SK-N-SH treated with all-trans-retinoic acid at 6 μM for 48 hours (cell line): ENCODE measurements at regions not wholly inside any gene's neighbourhood (a gene's known extent, or its start where the extent isn't known, plus 50 kb on each side); places are given as distances from the start of the nearest gene placed in this dataset.

Experiments
- BACH2 ChIP-seq: fragments of 250-450 bp; sonication (Bioruptor Pico); IDR thresholded peaks from 2 replicates; pipeline ENCODE4 v1.9.0; 2021; ENCODE audit warnings: mild to moderate bottlenecking, borderline replicate concordance
- GLIS3 ChIP-seq: fragments of 250-450 bp; sonication (Bioruptor Pico); IDR thresholded peaks from 2 replicates; pipeline ENCODE4 v1.5.0; 2020; ENCODE audit warnings: mild to moderate bottlenecking, moderate library complexity
- PATZ1 ChIP-seq: fragments of 250-450 bp; sonication (Bioruptor Pico); IDR thresholded peaks from 2 replicates; pipeline ENCODE4 v1.8.0; 2020; ENCODE audit warnings: mild to moderate bottlenecking, moderate library complexity, borderline replicate concordance
- PPARA ChIP-seq: fragments of 250-450 bp; sonication (Bioruptor Pico); IDR thresholded peaks from 2 replicates; pipeline ENCODE4 v1.5.0; 2020; ENCODE audit warnings: mild to moderate bottlenecking, borderline replicate concordance
- RARB ChIP-seq: fragments of 250-450 bp; sonication (Bioruptor Pico); IDR thresholded peaks from 2 replicates; pipeline ENCODE4 v1.8.0; 2021; ENCODE audit warnings: mild to moderate bottlenecking, moderate library complexity
- SNAI2 ChIP-seq: fragments of 250-450 bp; sonication (Bioruptor Pico); IDR thresholded peaks from 2 replicates; pipeline ENCODE4 v1.5.0; 2020; ENCODE audit warnings: mild to moderate bottlenecking, moderate library complexity
- TOX ChIP-seq: fragments of 250-450 bp; sonication (Bioruptor Pico); IDR thresholded peaks from 2 replicates; pipeline ENCODE4 v1.8.0; 2021; ENCODE audit warnings: mild to moderate bottlenecking, moderate library complexity, borderline replicate concordance
- ZC3H10 ChIP-seq: fragments of 250-450 bp; sonication (Bioruptor Pico); IDR thresholded peaks from 2 replicates; pipeline ENCODE4 v1.5.1; 2021; ENCODE audit warnings: mild to moderate bottlenecking, moderate library complexity
- ZFP30 ChIP-seq: fragments of 450-650 bp; formaldehyde crosslinking; IDR thresholded peaks from 2 replicates; pipeline ENCODE4 v1.5.0; 2022; ENCODE audit warnings: mild to moderate bottlenecking, moderate library complexity
- ZNF565 ChIP-seq: fragments of 450-650 bp; formaldehyde crosslinking; conservative IDR thresholded peaks from 2 replicates; pipeline ENCODE4 v1.5.0; 2020; ENCODE audit warnings: low read depth, mild to moderate bottlenecking, moderate library complexity

DNA sequence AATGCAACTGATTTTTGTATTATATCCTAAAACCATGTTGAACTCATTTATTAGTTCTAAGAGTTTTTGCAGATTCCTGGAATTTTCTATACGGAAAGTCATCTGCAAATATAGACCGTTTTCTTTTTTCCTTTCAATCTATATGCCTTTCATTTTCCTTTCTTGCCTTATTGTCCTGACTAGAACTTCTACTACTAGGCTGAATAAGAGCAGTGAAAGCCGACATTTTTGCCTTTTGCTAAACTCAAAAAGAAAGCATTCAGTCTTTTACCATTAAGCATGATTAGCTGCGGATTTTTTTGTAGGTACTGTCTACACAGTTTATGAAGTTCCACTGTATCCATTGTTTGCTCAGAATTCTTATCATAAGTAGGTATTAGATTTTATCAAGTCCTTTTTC is 328.4 kb downstream of the TEX29 start:
- TF ChIP-seq PATZ1, result no peak
- no peak for TF ChIP-seq ZC3H10 (CRISPR knock-in tag)
- TF ChIP-seq SNAI2 (CRISPR knock-in tag), result no peak
- no peak for TF ChIP-seq ZFP30 (CRISPR knock-in tag)
- no peak for TF ChIP-seq ZNF565 (CRISPR knock-in tag)
- TF ChIP-seq RARB (CRISPR knock-in tag), result no peak
- TF ChIP-seq PPARA (CRISPR knock-in tag), result no peak
- TF ChIP-seq GLIS3 (CRISPR knock-in tag), result no peak
- TF ChIP-seq BACH2, result no peak
- TF ChIP-seq TOX (CRISPR knock-in tag), result no peak
